GM23338 (cell line): ENCODE measurements at regions not wholly inside any gene's neighbourhood (a gene's known extent, or its start where the extent isn't known, plus 50 kb on each side); places are given as distances from the start of the nearest gene placed in this dataset.
"Not testable (repeated sequence)": the region's sequence is repeated elsewhere in the genome, so short reads cannot be mapped to it uniquely, and the experiment has no call there.

Source experiments
- ATAC-seq: fragments of 200-7000 bp; cut with Tn5 transposase; 3 replicates; pipeline ENCODE4 v1.9.1; 2020
- DNase-seq: peaks from one replicate; pipeline ENCODE4 v3.0.0-alpha.2; 2015; ENCODE audit warnings: low spot score
- H2AFZ ChIP-seq: fragments of 200-600 bp; sonication (generic); 2 replicates; pipeline ENCODE4 v1.8.0; 2016; ENCODE audit warnings: antibody characterized with exemption, mild to moderate bottlenecking, moderate library complexity
- H3F3A ChIP-seq: fragments of 200-600 bp; sonication (generic); replicated peaks from 2 replicates; pipeline ENCODE4 v1.8.0; 2017; ENCODE audit warnings: antibody characterized with exemption, mixed run types, low read depth
- H3K27ac ChIP-seq: fragments of 200-600 bp; sonication (generic); 2 replicates; pipeline ENCODE4 v1.6.1; 2016; ENCODE audit warnings: low read depth
- H3K27me3 ChIP-seq: fragments of 200-600 bp; sonication (generic); 2 replicates; pipeline ENCODE4 v1.8.0; 2016; ENCODE audit warnings: mild to moderate bottlenecking, mixed run types, moderate library complexity; ENCODE audit not compliant: insufficient read depth
- H3K36me3 ChIP-seq: fragments of 200-600 bp; sonication (generic); 2 replicates; pipeline ENCODE4 v1.8.0; 2016; ENCODE audit warnings: mild to moderate bottlenecking; ENCODE audit not compliant: insufficient read depth
- H3K4me1 ChIP-seq: fragments of 200-600 bp; sonication (generic); 2 replicates; pipeline ENCODE4 v1.8.0; 2016; ENCODE audit warnings: mild to moderate bottlenecking, moderate library complexity; ENCODE audit not compliant: insufficient read depth
- H3K4me2 ChIP-seq: fragments of 200-600 bp; sonication (generic); 2 replicates; pipeline ENCODE4 v1.7.1; 2017; ENCODE audit warnings: mixed run types
- H3K4me3 ChIP-seq: fragments of 200-600 bp; sonication (generic); 2 replicates; pipeline ENCODE4 v1.6.1; 2016; ENCODE audit warnings: mixed run types
- H3K79me2 ChIP-seq: fragments of 200-600 bp; sonication (generic); replicated peaks from 2 replicates; pipeline ENCODE4 v1.8.0; 2017; ENCODE audit warnings: mild to moderate bottlenecking; ENCODE audit not compliant: insufficient read depth
- H3K9me2 ChIP-seq: fragments of 200-600 bp; sonication (generic); 2 replicates; pipeline ENCODE4 v1.8.0; 2017; ENCODE audit not compliant: insufficient read depth
- H4K20me1 ChIP-seq: fragments of 200-600 bp; sonication (generic); replicated peaks from 2 replicates; pipeline ENCODE4 v1.8.0; 2017; ENCODE audit warnings: mild to moderate bottlenecking; ENCODE audit not compliant: insufficient read depth
- H3K27ac Mint-ChIP-seq: 2 replicates; pipeline ENCODE4 v1.8.0; 2020; ENCODE audit warnings: inconsistent platforms, mild to moderate bottlenecking, moderate library complexity, mixed read lengths
- H3K27me3 Mint-ChIP-seq: 3 replicates; pipeline ENCODE4 v1.8.0; 2022; ENCODE audit warnings: low read depth, mild to moderate bottlenecking, moderate library complexity, mixed read lengths, inconsistent platforms; ENCODE audit not compliant: insufficient read depth, poor library complexity
- H3K36me3 Mint-ChIP-seq: 3 replicates; pipeline ENCODE4 v1.8.0; 2021; ENCODE audit warnings: low read depth, mild to moderate bottlenecking, inconsistent platforms, moderate library complexity, mixed read lengths
- H3K4me1 Mint-ChIP-seq: 3 replicates; pipeline ENCODE4 v1.8.0; 2020; ENCODE audit warnings: mild to moderate bottlenecking, inconsistent platforms, mixed read lengths
- H3K4me3 Mint-ChIP-seq: 3 replicates; pipeline ENCODE4 v1.8.0; 2021; ENCODE audit warnings: moderate library complexity, mild to moderate bottlenecking, inconsistent platforms, mixed read lengths
- H3K9me3 Mint-ChIP-seq: 3 replicates; pipeline ENCODE4 v1.8.0; 2020; ENCODE audit warnings: moderate library complexity, mild to moderate bottlenecking, inconsistent platforms, mixed read lengths
- CREB1 ChIP-seq: fragments of 250-450 bp; sonication (Bioruptor Pico); IDR thresholded peaks from 2 replicates; pipeline ENCODE4 v1.5.0; 2020; ENCODE audit warnings: low read depth, mild to moderate bottlenecking, moderate library complexity
- CTCF ChIP-seq, 2 experiments: fragments of 200-600 bp in 1 of 2; sonication (generic) in 1 of 2; conservative IDR thresholded peaks; 2 replicates each; pipeline versions ENCODE4 v1.5.1 to v1.6.1; 2016 to 2017; ENCODE audit warnings: antibody characterized with exemption in 2 of 2, low read depth in 2 of 2, mild to moderate bottlenecking in 2 of 2, moderate library complexity in 1 of 2
- EZH2 ChIP-seq: fragments of 200-600 bp; sonication (generic); IDR thresholded peaks from one replicate; pipeline ENCODE4 v1.8.0; 2017; ENCODE audit warnings: antibody characterized with exemption, mild to moderate bottlenecking, low read depth; ENCODE audit not compliant: unreplicated experiment
- JUNB ChIP-seq: IDR thresholded peaks from one replicate; pipeline ENCODE4 v1.6.1; 2016; ENCODE audit warnings: antibody characterized with exemption; ENCODE audit not compliant: unreplicated experiment
- STAT1 ChIP-seq: IDR thresholded peaks from one replicate; pipeline ENCODE4 v1.6.1; 2016; ENCODE audit warnings: antibody characterized with exemption; ENCODE audit not compliant: unreplicated experiment
- ZNF114 ChIP-seq: fragments of 250-450 bp; sonication (Bioruptor Pico); IDR thresholded peaks from 2 replicates; pipeline ENCODE4 v1.5.0; 2020; ENCODE audit warnings: mild to moderate bottlenecking, moderate library complexity
- TF ChIP-seq, protein P1 (sequence below): IDR thresholded peaks from 2 replicates; pipeline ENCODE4 v1.6.1; 2016; ENCODE audit warnings: antibody characterized with exemption

- TF ChIP-seq CTCF (conservative IDR thresholded peaks at IDR 0.05; ENCODE audit: low read depth in 2 of 2) (no peak), STAT1 (no peak), JUNB (no peak)
- TF ChIP-seq, protein P1, sequence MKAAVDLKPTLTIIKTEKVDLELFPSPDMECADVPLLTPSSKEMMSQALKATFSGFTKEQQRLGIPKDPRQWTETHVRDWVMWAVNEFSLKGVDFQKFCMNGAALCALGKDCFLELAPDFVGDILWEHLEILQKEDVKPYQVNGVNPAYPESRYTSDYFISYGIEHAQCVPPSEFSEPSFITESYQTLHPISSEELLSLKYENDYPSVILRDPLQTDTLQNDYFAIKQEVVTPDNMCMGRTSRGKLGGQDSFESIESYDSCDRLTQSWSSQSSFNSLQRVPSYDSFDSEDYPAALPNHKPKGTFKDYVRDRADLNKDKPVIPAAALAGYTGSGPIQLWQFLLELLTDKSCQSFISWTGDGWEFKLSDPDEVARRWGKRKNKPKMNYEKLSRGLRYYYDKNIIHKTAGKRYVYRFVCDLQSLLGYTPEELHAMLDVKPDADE: no peak
- DNase-seq (no peak), ATAC-seq (no peak)
- Mint-ChIP-seq H3K27ac (no peak overlapping the region), H3K36me3 (no peaks in the 10 kb centered on the region), H3K4me1 (no peaks in the 10 kb centered on the region), H3K9me3 (peaks cover 8% of the 10 kb centered on the region; the same call in 2 of the 3 replicates), H3K4me3 (no peak overlapping the region), H3K27me3 (no peaks in the 10 kb centered on the region)
- H3K4me3 ChIP-seq: no peak overlapping the region
- H2AFZ ChIP-seq: no peak overlapping the region
- H3K27ac ChIP-seq: no peak overlapping the region
- H3K4me2 ChIP-seq: no peak overlapping the region
- no peaks in the 10 kb centered on the region for H3F3A ChIP-seq
- no peaks in the 10 kb centered on the region for H3K27me3 ChIP-seq
- H3K79me2 ChIP-seq: no peaks in the 10 kb centered on the region
- no peaks in the 10 kb centered on the region for H3K36me3 ChIP-seq
- H4K20me1 ChIP-seq: no peaks in the 10 kb centered on the region
- H3K9me2 ChIP-seq: no peaks in the 10 kb centered on the region
- H3K4me1 ChIP-seq: no peaks in the 10 kb centered on the region
Measured at GRCh38 chr3:35921718-35922117, 282.4 kb downstream of the ARPP21 start.

- H3K36me3 ChIP-seq, H4K20me1 ChIP-seq, H3K4me1 Mint-ChIP-seq, H3K9me2 ChIP-seq, H3K27ac ChIP-seq, H3K4me2 ChIP-seq, H3K27ac Mint-ChIP-seq, H3K4me3 Mint-ChIP-seq, H3K4me3 ChIP-seq, H3K27me3 Mint-ChIP-seq, H3K79me2 ChIP-seq, H3K9me3 Mint-ChIP-seq, H2AFZ ChIP-seq, H3K36me3 Mint-ChIP-seq, H3F3A ChIP-seq, H3K27me3 ChIP-seq, H3K4me1 ChIP-seq: not testable (repeated sequence)
- ATAC-seq: peak; percentile 88
- DNase-seq: peak; percentile 72
- TF ChIP-seq CTCF (conservative IDR thresholded peaks at IDR 0.05; ENCODE audit: low read depth in 2 of 2): peak; percentile 65 to 77
Measured at GRCh38 chr3:35924070-35924469, 284.7 kb downstream of the ARPP21 start.

DNA sequence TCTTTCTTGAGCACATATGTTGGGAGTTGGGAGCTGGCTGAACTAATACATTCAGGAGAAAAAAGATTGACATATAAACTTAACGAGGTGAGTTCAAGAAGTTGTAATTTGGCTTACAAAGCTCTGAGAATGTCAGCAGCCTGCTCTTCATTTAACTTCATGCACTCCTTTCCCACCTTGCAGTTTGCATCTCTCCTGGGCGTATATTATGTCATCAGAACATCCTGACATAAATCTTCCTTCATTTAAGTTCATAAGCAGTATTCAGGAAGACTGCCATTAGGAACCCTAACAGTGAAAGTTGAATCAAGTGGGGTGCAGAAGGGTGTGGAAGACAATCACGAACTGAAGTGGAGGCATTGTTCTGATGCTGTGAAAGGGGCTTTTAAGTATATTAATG lies 288.1 kb downstream of the ARPP21 start:
- H3K79me2 ChIP-seq: no peaks in the 10 kb centered on the region
- H3K4me3 ChIP-seq: no peak overlapping the region
- DNase-seq (no peak), ATAC-seq (no peak)
- H3K27ac ChIP-seq: no peak overlapping the region
- no peak overlapping the region for H3K4me2 ChIP-seq
- no peak overlapping the region for H2AFZ ChIP-seq
- Mint-ChIP-seq H3K4me3 (no peak overlapping the region), H3K4me1 (no peaks in the 10 kb centered on the region), H3K9me3 (no peaks in the 10 kb centered on the region), H3K36me3 (no peaks in the 10 kb centered on the region), H3K27me3 (no peaks in the 10 kb centered on the region), H3K27ac (no peak overlapping the region)
- H3K4me1 ChIP-seq: no peaks in the 10 kb centered on the region
- no peaks in the 10 kb centered on the region for H3F3A ChIP-seq
- H3K36me3 ChIP-seq: no peaks in the 10 kb centered on the region
- TF ChIP-seq CREB1 (CRISPR knock-in tag) (no peak), ZNF114 (CRISPR knock-in tag) (no peak), EZH2 (no peak)
- no peaks in the 10 kb centered on the region for H4K20me1 ChIP-seq
- no peaks in the 10 kb centered on the region for H3K27me3 ChIP-seq
- no peaks in the 10 kb centered on the region for H3K9me2 ChIP-seq
